ENCODE measurements at regions not wholly inside any gene's neighbourhood (a gene's known extent, or its start where the extent isn't known, plus 50 kb on each side); places are given as distances from the start of the nearest gene placed in this dataset.

DNA sequence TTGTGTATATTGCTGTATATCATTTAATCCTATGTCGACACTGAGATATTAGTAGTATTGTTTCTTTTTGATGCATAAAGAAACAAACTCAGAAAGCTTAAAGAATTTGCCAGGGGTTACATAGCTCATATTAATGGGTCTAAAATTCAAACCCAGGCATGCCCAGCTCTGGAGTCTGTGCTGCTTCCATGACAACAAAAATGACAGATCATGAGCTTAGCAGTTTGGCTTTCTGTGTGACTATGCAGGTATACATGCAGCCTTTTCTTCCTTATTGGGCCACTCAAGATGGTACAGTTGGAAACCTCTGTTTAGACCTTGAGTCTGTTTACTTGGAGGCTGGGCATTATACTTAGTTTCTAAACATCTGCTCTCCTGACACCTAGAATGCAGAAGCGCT, 220.5 kb upstream of the TENM4 start:
- no peaks in the 10 kb centered on the region for H3K4me1 Mint-ChIP-seq (ENCODE audit: low read depth)
- H3K4me3 Mint-ChIP-seq: no peak overlapping the region
- intact Hi-C loops (cut with micrococcal nuclease): no loop called here
- ChIA-PET POLR2A (no interaction called here), CTCF (no interaction called here)
- DNase-seq (no peak), ATAC-seq (no peak)
- no peaks in the 10 kb centered on the region for H3K36me3 Mint-ChIP-seq (ENCODE audit: low read depth)
- TF ChIP-seq, protein P1, sequence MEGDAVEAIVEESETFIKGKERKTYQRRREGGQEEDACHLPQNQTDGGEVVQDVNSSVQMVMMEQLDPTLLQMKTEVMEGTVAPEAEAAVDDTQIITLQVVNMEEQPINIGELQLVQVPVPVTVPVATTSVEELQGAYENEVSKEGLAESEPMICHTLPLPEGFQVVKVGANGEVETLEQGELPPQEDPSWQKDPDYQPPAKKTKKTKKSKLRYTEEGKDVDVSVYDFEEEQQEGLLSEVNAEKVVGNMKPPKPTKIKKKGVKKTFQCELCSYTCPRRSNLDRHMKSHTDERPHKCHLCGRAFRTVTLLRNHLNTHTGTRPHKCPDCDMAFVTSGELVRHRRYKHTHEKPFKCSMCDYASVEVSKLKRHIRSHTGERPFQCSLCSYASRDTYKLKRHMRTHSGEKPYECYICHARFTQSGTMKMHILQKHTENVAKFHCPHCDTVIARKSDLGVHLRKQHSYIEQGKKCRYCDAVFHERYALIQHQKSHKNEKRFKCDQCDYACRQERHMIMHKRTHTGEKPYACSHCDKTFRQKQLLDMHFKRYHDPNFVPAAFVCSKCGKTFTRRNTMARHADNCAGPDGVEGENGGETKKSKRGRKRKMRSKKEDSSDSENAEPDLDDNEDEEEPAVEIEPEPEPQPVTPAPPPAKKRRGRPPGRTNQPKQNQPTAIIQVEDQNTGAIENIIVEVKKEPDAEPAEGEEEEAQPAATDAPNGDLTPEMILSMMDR (IDR thresholded peaks at IDR 0.05): no peak
- H3K27me3 Mint-ChIP-seq: no peaks in the 10 kb centered on the region
- no peak overlapping the region for H3K27ac Mint-ChIP-seq
- no peaks in the 10 kb centered on the region for H3K9me3 Mint-ChIP-seq

DNA sequence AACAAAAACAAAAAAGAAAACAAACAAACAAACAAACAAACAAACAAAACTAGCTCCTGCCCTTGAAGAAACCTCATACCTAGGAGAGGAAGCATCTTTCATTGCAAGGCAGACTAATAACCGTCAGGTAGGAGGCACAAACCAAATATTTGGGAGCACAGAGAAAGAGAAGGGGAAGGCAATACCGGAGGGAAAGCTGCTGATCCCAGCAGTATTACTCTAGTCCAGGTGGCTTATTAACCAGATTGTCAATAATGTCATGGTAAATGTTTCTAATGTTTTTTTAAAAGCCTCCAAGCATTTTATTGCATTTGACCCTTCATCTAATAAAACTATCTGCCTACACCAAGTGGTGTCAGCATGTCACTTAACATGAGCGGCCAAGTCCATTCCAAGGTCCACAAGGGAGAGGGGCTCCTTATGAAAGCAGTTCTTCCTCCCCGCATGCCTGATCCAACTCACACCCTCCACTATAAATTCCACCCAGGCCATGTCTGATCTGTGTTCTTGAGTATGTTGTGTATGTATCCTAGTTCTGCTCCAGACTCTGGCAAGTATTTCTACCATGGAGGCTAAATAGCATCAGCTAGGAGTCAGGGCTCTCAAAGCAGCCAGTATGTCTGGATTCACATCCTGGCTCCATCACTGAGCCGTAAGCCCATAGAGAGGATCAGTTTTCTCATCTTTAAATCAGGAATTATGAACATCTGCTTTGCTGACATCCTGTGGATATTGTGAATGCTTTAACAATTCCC, 208.1 kb upstream of the TENM4 start:
- peaks cover 7% of the 10 kb centered on the region for H3K9me3 Mint-ChIP-seq
- CTCF ChIA-PET: no interaction called here
- TF ChIP-seq, protein P1 (IDR thresholded peaks at IDR 0.05): no peak
- POLR2A ChIA-PET: no interaction called here
- no peak overlapping the region for H3K4me3 Mint-ChIP-seq
- H3K27me3 Mint-ChIP-seq: no peaks in the 10 kb centered on the region
- no peaks in the 10 kb centered on the region for H3K4me1 Mint-ChIP-seq (ENCODE audit: low read depth)
- ATAC-seq (no peak), DNase-seq (no peak)
- intact Hi-C loops (cut with micrococcal nuclease): no loop called here
- no peak overlapping the region for H3K27ac Mint-ChIP-seq
- H3K36me3 Mint-ChIP-seq (ENCODE audit: low read depth): no peaks in the 10 kb centered on the region

DNA sequence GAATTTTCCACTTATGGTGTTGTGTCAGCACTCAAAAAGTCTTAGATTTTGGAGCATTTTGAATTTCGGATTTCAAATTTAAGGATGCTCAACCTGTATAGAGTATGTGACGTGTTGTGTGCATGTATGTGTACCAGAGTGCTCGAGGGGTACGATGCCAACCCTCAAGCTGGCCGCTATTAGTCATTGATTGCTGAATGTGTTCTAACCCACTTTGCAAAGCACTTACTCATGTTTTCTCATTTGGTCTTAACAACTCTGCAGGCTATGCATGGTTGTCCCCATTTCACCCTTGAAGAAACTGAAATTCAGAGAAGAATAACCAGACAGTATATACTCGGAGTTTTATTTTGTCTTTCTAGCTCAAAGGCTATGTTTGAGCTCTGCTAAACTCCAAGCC, 196.4 kb upstream of the TENM4 start:
- Mint-ChIP-seq H3K27me3 (no peaks in the 10 kb centered on the region), H3K9me3 (peaks cover 3% of the 10 kb centered on the region), H3K36me3 (ENCODE audit: low read depth) (no peaks in the 10 kb centered on the region), H3K4me1 (ENCODE audit: low read depth) (no peaks in the 10 kb centered on the region), H3K27ac (no peak overlapping the region), H3K4me3 (no peak overlapping the region)
- DNase-seq (no peak), ATAC-seq (no peak)
- intact Hi-C loops (cut with micrococcal nuclease): no loop called here
- TF ChIP-seq, protein P1 (IDR thresholded peaks at IDR 0.05): no peak
- CTCF ChIA-PET: no interaction called here
- POLR2A ChIA-PET: no interaction called here

DNA sequence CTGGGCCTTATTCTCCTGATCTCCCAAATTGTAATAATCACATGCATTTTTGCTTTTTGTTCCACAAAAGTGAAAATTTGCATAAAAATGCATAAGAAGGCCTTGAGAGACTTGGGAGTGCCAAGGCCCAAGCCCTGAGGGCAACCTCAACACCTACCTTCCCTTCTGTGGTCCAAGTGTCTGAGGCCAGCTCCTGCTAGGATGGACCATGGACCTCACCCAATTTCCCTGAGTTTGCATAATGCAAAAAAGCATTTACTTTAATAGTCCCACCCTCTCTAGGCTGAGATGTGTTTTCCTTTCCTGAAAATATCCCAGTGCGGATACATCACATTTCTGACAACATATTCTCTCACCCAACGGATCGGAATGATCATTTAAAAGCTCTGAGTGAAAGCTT, 194.1 kb upstream of the TENM4 start:
- no peaks in the 10 kb centered on the region for H3K4me1 Mint-ChIP-seq (ENCODE audit: low read depth)
- no peaks in the 10 kb centered on the region for H3K9me3 Mint-ChIP-seq
- TF ChIP-seq, protein P1 (IDR thresholded peaks at IDR 0.05): no peak
- ChIA-PET POLR2A (no interaction called here), CTCF (no interaction called here)
- DNase-seq (no peak), ATAC-seq (no peak)
- no peaks in the 10 kb centered on the region for H3K36me3 Mint-ChIP-seq (ENCODE audit: low read depth)
- intact Hi-C loops (cut with micrococcal nuclease): no loop called here
- H3K27me3 Mint-ChIP-seq: no peaks in the 10 kb centered on the region
- H3K27ac Mint-ChIP-seq: no peak overlapping the region
- no peak overlapping the region for H3K4me3 Mint-ChIP-seq

DNA sequence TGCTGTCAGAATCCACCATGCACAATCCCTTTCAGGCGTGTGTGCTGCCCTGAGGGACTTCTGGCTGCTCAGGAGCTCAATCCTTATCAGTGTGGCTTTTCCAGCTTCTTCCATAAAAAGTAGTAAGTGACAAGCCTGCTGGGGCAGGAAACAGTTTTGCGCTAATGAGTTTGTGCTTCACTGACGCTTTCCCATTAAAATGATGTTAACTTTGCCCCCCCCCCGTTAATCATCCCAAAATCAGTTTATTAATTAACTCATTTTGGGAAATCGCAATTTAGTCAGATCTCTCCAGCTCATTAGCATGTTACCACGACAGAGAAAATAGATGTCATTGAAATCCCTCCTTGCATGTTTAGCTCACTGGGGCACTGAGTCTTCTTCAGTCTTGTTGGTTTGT, 186.5 kb upstream of the TENM4 start:
- TF ChIP-seq, protein P1 (IDR thresholded peaks at IDR 0.05): no peak
- H3K9me3 Mint-ChIP-seq: no peaks in the 10 kb centered on the region
- H3K36me3 Mint-ChIP-seq (ENCODE audit: low read depth): no peaks in the 10 kb centered on the region
- no peak overlapping the region for H3K27ac Mint-ChIP-seq
- POLR2A ChIA-PET: no interaction called here
- H3K4me3 Mint-ChIP-seq: no peak overlapping the region
- DNase-seq: no peak
- H3K4me1 Mint-ChIP-seq (ENCODE audit: low read depth): no peaks in the 10 kb centered on the region
- intact Hi-C loops (cut with micrococcal nuclease): no loop called here
- no peak for ATAC-seq
- H3K27me3 Mint-ChIP-seq: peaks cover 2% of the 10 kb centered on the region
- CTCF ChIA-PET: no interaction called here
